GM18519 (cell line): ENCODE measurements at regions not wholly inside any gene's neighbourhood (a gene's known extent, or its start where the extent isn't known, plus 50 kb on each side); places are given as distances from the start of the nearest gene placed in this dataset.
"Not testable (repeated sequence)": the region's sequence is repeated elsewhere in the genome, so short reads cannot be mapped to it uniquely, and the experiment has no call there.

ENCODE experiments used
- ATAC-seq: cut with Tn5 transposase; IDR thresholded peaks from one replicate; pipeline ENCODE4 v1.9.1; 2021; ENCODE audit warnings: mild to moderate bottlenecking, moderate library complexity; ENCODE audit not compliant: unreplicated experiment, low FRiP score

DNA sequence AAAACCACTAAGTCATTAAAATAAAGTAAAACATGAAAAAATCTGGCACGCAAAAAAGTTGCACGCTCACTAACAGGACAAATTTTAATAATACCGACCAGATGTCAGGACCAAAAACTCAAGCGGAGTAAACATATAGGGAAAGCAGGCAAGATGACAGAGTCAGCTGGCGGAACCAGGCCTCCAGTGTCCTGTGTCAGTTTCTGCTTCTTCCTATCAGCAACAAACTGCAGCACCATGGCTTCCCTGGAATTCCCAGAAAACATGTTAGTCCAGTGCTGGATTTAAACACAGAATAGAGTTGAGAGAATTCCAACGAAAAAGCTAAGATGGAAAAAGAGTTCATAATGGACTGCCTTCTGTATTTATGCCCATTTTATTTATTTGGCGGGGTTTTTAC, 169.1 kb upstream of the ARHGEF26 start:
- no peak for ATAC-seq

DNA sequence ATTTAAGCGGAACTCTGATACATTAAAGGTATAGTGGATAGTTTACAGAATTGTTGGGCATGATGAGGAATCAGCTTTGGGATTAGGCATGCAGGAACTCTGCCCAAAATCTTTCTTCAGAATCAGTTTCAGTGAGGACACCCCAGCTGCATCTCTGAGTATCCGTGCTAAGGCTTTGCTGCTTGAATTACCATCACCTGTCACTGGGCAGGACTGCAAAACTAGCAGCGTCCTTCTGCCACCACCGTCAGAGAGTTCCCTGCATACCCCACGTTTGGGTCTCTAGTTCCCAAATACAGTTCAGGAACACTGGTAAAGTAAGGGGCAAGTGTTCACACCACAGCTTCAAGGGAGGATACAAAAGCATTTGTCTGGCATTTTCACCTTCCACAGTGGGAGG, 164.6 kb upstream of the ARHGEF26 start:
- no peak for ATAC-seq

DNA sequence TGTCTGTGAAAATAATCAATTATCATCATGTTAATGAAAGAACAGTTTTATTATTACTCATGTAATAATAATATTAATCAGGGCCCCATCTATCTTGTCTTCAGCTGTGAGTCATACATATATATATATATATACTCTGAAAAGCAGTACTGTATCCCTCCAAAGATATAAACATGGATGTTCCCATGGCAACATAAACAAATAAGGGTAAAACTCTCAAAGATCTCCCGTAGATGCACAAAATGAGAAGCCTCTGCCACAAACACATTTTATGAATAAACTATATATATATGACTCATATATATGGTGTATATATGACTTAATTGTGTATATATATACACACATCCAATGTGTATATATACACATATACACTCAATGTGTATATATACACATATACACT, 163.8 kb upstream of the ARHGEF26 start:
- ATAC-seq: no peak

DNA sequence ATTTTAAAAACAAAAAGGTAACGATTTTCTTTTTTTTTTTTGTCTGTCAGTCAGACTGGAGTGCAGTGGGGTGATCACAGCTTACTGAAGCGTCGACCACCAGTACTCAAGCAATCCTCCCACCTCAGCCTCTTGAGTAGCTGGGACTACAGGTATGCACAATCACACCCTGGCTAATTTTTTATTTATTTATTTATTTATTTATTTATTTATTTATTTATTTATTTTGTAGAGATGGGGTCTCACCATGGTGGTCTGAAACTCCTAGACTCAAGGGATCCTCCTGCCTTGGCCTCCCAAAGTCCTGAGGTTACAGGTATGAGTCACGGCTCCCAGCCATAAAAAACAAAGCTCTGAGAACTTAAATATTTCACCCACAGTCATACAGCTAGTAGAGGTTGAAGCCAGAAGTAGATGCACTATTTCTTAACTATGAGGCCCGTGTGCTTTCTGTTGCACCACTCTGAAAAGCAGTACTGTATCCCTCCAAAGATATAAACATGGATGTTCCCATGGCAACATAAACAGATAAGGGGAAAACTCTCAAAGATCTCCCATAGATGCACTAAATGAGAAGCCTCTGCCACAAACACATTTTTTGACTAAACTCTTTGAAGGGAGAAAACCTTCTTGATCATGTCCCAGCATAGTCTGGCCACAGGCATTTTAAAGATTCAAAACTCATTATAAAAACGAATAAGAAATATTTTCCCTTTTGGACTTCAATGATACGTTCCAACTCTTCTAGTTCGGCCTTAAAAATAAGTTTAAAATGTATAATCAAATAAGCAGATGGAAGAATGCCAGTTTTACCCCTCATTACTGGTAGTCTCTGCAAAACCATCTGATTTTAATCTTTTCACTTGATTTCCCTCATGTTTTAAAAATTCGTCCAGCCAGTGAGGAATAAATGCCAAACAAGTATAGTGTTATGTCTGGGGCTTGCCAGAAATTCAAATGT, 162.3 kb upstream of the ARHGEF26 start:
- no peak for ATAC-seq

DNA sequence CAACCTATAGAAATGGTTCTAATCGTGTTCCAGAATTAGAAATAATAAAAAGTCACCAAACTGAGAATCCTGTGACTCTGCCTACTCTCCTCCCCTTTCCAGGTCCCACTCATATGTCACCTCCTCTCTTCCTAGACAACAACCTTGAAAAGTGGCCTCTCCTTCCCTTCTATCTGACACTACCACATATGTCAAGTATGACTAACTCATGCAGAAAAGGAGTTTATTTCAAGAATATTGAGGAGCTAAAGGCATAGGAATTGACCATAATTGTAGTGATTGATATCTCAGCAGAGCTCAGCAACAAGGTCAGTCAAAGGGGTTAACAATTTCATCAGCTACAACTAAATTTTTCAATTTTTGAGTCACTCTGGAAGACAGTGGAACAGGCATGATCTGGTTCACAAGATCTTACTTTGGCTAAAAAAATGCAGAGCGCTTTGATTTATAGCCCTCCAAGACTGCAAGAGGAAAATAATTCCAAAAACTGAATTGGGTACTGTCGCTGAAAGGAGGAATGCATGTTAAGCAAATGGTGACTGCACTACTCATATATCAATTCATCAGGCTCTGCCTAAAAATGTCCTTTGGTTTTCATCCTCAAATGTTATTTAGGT, 160.6 kb upstream of the ARHGEF26 start:
- ATAC-seq: no peak

DNA sequence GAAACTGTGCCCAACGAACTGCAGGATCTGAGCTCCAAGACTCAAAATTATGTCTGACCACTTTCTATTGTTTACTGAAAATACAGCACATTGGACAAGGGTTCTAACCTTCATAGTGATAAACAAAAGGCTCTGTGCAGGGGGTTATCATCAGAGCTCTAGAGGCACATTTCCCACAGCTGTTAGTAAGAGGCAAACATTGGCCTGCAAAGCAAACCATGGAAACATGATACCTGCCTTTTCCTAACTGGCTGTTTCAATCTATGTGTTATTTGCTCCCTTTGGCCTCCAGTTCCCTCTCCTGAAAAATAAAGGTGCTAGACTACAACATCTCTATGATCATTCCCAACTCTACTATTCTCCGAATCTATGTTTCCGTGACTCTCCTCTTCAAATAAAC, 159.7 kb upstream of the ARHGEF26 start:
- ATAC-seq: no peak

DNA sequence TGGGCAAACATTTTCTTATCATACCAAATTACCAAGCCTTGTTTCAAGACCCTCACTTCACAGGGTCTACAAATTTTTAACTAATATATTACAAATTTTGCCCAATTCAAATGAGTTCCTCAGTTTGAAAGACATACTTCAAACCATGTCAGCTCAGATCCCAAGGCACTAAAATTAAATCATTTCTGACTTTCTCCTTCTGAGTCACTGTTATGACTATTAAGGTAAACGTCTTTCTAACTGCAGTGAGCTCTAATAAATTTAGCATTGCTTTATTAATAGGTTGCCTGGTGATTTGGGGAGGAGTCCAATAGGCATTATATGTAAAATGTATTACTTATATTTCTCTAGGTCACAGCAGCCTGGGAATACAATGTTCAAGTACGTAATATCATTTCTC, 158.2 kb upstream of the ARHGEF26 start:
- ATAC-seq: no peak

DNA sequence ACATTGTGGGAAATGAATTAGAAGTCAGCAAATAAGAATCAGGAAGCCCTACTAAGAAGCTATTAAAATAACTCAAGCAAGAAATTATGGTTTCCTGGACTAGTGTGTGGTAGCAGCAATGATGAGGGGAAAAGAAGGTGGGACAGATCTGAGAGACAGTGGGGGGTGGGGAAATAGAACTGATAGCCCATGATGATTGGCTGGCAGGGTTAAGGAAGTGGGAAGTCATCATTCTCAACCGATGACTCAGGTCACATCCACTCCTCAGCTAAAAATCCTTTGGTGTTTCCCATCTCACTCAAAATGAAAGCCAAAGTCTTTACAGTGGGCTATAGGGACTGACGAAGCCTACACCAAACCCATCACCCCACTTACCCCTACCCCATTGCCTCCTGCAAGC, 153.9 kb upstream of the ARHGEF26 start:
- ATAC-seq: no peak

DNA sequence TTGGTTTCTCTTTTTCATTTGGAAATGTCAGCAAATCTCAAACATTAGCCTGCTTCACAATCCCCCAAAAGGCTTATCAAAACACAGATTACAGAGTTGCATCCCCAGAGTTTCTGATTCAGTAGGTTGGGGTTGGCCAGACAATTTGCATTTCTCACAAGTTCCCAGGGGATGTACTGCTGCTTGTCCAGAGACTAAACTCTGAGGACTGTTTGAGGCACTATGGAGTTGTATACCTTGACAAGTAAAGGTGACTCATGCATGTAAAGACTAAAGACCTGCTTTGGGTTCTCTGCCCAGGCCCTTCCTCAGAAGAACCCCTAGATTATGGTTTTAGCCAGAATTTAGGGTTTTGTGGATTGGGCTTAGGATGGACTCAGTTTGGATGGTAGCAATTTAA, 151.1 kb upstream of the ARHGEF26 start:
- peak; percentile 27 for ATAC-seq

DNA sequence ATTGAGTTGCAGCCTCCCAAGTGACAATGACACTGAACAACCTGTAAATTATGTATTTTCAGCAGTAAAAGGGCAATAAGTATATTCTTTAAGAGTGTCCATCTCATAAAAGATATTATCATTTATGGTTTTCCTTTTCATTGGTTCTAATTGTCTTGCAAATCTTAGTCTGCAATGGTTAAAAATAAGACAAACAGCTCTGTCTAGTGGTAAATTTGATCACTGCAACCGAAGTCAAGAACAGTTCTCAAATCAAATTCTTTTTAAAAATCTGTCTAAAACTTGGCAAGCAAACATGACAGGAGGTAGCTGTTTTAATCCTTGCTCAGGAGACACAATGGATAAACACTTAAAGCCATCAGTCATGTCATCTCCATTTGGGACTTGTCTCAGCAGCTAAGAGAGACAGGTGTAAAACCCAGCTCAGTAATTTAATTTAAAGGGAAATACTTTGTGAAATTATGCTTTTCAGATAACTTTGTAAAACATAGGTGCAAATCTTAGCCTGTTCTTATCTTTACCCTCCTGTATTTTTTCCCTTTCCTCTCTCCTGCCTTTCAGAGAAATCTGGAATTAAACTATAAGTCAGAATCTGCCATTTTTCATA, 150.3 kb upstream of the ARHGEF26 start:
- ATAC-seq: no peak

DNA sequence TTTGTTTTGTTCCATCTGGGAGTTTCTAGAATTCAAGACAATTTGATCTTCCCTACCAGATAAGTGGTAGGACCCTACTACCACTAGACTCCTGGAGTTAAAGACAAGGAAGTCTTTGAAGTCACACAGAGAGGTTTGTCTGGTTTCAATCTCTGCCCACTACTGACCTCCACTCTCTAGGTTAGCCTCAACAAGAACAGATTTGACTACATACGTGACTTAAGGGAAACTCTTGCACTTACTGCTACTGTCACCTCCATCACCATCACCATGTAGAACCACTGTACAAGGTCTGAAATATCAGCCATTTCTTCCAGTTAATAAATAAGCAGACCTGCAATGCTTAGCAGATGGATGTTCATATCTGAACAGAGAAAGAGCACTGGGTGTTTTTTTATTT, 148.3 kb upstream of the ARHGEF26 start:
- ATAC-seq: peak; percentile 49

DNA sequence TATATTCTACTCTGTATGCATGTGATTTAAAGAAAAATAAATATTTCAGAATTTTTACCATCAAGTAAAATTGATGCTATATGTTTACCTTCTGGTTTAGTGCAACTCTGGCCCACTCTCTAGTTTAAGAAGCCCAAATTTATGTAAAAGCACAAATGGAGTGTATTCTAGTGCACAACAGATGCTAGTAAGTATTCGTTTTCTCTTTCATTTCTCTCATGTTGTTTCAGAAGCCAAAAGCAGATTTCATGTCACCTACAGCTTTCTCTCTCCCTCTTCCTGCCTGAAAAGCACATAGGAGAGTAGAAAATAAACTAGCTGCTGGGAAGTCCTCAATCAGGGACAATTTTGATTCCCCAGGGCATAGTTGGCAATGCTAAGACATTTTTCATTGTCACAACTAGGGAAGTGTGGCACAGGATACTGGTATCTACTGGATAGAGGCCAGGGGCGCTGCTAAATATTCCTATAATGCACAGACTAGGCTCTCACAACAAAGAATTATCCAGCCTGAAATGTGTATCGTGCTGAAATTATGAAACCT, 147.4 kb upstream of the ARHGEF26 start:
- peak; percentile 42 for ATAC-seq

DNA sequence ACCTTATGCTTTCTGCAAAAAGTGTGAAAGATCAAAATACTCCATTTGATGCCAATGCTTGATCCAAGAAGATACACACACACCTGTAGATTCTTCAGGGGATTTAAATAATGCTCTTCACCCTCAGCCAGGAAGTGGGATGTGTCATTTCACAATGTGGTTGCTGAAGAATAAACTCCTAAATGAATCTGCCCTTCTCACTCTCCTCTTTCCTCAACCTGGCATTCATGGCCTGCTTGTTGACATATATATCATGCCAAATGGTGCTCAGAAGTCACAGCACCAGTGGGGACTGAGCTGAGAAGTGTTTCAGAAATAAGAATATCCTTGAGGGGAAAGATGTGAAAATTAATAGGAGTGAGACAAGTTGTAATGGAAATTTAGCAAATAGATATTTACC, 146.6 kb upstream of the ARHGEF26 start:
- no peak for ATAC-seq

DNA sequence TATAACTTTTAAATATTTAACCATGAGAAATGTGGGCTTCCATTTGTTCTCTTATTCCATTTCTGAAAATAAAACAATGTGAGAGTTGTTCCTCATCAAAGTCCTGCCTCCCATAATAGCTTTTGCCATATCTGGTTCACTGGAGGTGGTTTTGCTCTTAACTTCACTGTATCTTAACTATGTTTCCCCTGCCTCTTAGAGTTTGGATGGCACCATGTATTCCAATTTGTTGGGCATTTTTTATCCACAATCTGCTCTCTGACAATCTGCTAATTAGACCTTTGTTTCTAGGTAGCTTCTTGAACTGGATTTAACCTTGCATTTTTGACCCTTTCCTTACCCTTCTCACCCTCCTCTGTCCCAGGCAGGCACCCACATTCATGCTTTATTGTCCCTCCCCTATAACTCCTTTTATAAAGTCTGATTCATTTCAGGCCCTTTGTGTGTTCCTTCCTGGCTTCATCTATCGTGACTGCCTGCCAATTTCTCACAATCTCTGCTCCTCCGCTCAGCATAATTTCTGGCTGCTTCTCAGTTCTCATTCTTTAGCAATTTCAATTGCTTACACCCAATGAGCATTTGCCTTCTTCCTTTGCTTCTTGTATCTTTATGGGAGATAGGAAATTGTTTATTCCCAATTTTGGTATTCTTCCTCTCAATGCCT, 144.2 kb upstream of the ARHGEF26 start:
- no peak for ATAC-seq

DNA sequence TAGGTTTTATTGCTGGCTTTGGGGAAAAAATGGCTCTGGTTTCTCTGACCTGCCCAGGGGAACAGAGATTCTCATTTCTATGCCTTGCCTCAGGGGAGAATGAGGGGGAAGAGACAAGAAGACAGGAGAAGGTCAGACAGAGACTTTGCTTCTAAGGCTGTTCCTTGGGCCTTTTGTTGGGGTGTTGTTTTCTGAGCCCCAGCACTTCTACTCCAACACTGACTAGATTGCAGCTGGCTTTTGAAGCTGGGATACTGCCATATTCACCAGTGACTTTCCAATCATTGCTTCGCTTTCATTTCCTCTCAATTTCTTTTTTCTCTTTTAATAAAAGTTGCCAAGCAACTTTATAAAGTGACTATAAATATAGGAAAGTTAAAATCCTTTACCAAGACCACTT, 143.2 kb upstream of the ARHGEF26 start:
- no peak for ATAC-seq

DNA sequence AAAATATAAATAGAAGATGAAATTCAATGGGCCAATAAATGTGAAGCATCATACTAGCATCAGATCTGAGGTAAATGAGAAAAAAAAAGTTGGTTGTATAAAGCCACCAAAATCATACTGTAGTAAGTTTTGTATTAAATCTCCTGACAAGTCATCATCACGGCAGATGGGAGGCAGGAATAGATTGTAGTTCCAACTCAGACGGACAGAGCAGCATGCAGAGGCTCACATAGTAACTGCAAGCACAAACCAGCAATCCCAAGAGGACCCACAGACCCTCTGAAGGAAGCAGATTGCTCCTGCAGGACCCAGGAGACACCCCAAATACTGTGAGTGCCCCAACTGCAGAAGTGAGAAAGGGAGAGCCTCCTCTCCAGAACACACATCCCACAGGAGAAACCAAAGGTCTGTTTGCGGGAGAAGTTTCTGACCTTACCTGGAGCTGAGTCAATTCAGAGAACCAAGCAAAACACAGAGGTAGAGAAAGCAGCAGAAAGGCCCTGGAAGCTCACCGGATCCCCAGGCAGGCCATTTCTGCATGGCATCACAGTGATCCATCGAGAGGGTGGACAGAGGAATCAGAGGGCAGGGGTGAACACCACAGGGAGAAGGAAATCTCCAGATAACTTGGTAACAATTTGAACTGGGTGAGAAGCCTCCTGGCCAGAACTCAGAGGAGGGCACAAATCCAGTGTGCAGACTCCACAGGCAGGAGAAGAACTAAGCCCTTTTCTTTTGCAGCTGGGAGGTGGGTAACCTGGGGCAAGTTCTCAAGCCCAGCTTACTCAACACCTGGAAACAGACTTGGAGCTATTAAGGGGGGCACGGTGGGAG, 141.6 kb upstream of the ARHGEF26 start:
- ATAC-seq: no peak

DNA sequence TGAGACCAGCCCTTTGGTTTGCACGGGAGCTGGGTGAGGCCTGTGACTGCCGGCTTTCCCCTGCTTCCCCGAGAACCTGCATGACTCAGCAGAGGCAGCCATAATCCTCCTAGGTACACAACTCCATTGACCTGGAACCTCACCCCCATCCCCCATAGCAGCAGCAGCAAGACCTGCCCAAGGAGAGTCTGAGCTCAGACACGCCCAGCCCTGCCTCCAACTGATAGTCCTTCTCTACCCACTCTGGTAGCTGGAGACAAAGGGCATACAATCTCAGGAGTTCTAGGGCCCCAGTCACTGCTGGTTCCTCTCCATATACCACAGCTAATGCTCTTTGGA, 141.0 kb upstream of the ARHGEF26 start:
- no peak for ATAC-seq

DNA sequence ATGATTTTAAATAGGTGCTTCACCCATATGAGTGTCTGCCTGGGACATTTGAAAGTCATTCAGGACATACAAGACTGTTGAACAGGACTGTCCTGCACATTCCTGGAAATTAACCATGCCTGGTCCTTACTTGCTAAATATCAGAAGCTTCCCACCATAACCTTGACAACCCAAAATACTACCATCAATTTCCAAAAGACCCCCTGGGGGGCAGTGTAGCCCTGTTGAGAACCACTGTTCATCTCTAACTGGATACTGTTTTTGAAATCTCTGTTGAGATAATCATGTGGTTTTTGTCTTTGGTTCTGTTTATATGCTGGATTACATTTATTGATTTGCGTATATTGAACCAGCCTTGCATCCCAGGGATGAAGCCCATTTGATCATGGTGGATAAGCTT, 123.8 kb upstream of the ARHGEF26 start:
- ATAC-seq: not testable (repeated sequence)

DNA sequence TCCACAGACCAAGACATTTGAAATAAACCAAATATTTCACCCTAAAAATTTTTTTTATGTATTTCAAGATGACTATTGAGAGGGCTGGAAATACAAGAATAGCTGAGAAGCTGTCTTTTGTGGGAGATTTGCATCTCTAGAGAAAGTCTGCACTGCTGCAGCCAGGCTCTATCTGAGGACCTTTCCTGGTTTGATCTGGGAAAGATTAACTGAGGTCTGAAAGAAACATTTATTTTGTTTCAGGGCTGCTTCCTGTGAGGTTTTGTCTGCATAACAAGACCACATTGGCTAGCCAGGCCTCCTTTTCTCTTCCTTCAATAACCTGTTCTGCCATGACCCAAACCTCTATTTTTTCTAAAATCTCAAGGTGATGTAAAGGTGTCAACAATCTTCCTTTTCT, 117.5 kb upstream of the ARHGEF26 start:
- no peak for ATAC-seq

DNA sequence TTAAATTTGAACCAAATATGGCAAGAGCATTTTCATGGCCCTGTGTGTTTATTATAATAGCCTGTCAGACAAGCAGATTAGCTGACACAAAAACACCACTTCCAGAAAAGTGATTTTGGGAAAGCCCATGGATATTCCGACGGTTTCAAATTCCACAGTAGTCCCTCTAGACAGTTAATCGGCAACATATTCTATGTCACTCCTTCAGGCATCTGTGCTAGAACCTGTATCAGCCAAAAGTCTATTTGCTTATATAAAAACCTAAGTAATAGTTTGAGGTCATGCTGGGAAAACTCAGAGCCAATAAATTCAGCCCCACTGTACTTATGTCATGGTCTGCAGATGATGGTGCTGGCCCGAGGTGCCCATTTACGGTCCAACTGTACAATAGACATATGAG, 110.2 kb upstream of the ARHGEF26 start:
- no peak for ATAC-seq
